ENCODE measurements at regions not wholly inside any gene's neighbourhood (a gene's known extent, or its start where the extent isn't known, plus 50 kb on each side); places are given as distances from the start of the nearest gene placed in this dataset.

DNA sequence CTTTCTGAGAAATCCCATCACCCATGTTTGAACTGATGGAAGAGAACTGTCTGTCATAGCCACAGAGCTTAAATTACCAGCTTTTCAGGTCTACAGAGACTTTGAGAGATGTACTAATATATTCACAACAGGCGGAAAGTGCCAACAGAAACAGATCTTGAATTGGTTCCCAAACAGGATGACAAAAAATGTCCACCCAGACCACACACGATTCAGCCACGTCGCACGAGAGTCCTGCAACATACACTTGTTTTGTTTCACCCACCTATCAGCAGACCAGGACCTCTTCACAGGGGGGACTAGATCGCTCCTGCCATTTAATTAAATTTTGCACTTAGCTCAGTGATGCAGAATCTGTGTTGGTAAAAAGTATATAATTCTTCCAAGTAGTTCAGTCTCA lies 187.1 kb upstream of the CEP162 start:
- DNase-seq: no peak

DNA sequence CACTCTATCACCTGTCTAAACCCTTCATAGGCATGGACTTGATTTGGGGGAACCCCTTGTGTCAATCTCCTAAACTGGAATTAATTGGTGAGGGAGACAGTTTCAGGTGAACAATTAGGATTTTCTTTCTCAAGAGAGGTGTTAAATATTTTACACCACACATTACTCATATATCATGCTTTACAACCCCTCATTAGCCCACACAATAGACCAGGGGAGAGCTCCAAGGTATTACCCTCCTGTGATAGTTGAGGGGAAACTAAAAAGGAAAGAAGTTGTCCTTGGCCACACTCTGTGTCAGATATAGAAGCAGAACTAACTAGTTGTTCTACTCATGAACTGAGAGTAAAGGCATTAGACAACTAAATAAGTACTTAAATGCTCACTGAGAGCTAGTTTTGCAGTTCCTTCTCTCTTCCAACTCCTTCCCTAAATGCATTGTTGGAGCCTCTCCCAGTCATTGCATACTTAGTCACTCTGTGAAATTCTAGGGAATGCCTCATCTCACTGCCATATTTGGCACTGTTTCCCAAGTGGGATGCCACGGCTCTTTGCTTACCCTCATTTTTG lies 183.7 kb upstream of the CEP162 start:
- DNase-seq: peak; percentile 57

DNA sequence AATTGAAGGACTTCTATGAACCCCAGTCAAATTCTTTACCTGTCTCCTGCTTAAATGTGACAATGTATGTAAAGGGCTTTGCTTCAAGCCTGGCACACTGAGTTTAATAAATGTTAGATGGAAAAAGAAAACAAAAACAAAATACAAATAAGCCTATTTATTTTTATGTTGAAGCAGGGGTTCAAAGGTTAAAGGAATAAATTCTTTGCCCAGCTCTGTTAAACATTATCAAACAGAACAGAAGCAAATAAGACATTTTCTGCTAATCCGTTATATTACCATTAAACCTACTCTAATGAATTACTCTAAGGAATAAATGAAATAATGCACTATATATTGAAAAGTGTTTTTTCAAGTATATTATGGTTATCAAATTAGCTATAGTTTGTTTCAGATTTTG lies 182.5 kb upstream of the CEP162 start:
- no peak for DNase-seq

DNA sequence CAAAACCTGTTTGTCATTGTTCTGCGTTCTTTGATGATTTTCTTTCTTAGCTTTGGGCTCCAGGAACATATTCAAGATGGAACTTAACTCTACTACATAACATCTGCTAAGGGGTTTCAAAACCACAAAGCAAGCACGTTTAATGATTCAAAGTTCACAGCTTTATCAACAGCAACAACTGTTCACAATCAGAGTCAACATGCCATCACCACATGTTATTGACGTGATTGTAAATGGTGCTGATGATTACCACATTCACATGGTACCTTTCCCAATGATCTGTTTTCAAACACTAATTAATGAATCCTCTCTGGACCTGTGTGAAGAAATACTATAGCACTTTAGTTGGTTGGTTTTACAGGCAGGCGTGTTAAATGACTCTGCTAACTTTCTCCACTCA lies 180.6 kb upstream of the CEP162 start:
- DNase-seq: no peak

DNA sequence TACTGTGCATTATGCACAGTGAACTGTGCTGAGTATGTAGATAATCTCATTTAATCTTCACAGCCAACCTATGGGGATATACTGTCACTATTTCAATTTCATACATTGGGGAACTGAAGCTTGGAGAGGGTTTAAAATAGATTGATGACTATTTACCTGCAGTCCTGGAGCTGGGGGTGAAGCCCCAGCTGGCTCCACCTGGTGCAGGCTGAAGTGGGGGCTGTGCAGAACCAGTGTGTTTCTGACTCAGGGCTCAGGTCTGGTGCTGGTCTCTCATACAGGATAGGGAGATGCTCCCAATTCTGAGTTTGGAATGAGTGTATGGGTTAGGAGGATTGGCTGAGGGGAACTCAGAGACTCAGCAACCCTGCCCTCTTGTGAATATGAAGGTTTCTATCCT lies 176.1 kb upstream of the CEP162 start:
- no peak for DNase-seq

DNA sequence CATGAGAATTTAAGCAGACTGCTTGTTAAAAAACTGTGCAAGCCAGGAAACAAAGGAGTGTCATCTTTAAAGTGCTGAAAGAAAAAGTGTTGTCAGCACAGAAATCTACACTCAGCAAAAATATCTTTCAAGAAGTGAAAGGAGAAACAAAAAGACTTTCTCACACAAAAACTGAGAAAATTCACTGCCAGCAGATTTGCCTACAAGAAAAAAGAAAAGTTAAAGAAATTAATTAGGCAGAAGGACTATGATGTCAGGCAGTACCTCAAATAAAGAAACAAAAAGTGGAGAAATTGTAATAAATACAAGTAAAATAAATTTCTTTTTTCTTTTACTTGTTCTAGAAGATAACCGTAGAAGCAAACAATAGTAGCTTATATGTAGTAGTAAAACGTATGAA lies 171.6 kb upstream of the CEP162 start:
- DNase-seq: no peak

DNA sequence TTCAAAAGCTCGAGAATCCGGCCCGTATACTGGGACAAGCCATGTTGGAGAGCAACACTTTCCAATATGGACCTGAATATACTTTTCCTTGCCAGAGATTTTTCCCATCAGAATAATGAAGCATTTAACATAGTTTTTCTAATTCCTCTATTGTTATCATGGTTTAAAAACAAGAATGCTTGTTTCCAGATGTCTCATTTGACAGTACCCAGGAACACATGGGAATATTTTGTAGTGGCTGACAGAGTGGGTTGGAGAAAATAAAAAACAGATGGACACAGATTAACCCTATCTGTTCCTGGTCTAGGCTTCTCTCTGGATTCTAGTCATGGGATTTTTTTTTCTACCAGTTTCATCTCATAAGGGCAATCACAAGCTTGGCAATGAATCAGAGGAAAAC lies 164.8 kb upstream of the CEP162 start:
- DNase-seq: no peak

DNA sequence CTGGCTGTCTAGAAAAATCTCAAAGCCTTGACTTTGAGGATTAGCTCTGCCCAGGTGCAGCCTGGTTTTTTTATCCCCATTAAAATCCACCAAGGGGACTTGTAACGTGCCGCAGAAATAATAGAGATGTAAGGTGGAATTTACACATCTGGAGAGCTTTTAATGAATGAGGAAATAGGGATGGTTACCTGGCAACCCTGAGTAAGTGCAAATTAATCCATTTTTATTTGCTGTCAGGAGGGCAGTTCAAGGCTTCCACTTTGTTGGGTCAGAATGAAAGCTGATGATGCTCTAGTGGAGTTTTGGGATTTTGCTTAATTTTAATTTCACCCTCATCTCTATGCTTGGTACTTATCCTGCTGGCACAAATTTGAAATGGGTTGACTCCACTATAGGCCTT lies 163.4 kb upstream of the CEP162 start:
- DNase-seq: no peak

DNA sequence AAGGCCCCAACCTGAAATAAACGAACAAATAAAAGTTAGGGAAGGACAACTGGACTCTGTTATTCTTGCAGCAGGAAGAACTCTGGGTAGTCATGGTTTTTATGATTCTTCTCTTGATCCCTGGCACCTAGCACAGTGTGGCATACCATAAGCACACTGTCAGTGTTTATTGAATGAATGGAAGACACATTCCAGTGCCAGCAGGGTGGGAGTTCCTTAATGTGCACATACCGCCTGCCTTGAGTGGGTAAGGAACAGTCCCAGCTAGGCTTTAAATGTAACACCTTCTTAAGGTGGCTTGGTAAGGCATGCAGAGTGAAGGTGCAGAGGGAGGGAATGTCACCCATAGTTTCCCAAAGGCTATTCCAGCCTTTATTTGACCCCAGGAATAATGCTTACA lies 162.9 kb upstream of the CEP162 start:
- no peak for DNase-seq

DNA sequence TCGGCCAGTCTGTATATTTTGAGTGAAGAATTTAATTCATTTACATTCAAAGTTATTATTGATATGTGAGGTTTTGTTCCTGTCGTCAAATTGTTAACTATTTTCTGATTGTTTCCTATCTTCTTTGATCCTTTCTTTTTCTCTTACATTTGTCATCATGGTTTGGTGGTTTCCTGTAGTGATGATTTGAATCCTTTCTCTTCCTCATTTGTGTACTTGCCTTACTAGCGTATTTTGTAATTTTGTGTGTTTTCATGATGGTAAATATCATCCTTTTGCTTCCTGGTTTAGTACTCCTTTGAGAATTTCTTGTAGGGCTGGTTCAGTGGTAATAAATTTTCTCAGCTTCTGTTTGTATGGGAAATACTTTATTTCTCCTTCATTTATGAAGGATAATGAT lies 151.7 kb upstream of the CEP162 start:
- DNase-seq: no peak

DNA sequence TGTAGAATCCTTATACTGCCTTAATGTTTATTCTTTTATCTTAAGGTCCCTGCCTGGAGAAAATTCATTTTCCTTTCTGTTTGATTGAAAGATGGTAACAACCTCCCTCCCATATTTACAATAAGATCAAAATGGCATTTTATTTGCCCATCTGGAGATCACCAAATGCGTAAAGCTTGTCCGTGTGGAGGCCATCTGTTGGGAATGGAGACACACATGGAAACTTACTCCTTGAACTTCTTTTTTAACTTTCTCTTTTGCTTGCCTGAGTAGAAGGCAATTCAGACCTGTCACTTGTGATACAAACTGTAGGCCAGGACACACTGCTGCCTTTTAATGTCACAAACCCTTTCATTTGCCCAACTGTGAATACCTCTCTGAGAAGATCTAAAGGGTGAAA lies 144.8 kb upstream of the CEP162 start:
- no peak for DNase-seq

DNA sequence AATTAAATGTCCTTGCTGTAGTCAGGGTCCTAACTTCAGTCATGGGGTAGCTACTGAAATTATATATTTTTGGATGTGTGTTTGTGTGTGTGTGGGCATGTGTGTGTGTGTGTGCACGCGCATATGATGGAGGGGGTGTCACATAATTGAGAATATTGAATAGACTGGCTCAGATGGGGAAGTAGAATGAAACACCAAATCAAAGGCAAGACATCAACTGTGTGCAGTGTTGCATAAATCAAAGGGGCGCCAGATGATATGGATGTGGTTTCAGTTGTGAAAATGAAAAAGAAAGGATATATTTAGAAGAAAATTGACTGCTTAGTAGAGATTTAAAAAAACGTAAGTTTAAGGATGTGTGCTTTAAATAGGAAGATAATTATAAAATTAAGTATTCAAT lies 144.2 kb upstream of the CEP162 start:
- no peak for DNase-seq

DNA sequence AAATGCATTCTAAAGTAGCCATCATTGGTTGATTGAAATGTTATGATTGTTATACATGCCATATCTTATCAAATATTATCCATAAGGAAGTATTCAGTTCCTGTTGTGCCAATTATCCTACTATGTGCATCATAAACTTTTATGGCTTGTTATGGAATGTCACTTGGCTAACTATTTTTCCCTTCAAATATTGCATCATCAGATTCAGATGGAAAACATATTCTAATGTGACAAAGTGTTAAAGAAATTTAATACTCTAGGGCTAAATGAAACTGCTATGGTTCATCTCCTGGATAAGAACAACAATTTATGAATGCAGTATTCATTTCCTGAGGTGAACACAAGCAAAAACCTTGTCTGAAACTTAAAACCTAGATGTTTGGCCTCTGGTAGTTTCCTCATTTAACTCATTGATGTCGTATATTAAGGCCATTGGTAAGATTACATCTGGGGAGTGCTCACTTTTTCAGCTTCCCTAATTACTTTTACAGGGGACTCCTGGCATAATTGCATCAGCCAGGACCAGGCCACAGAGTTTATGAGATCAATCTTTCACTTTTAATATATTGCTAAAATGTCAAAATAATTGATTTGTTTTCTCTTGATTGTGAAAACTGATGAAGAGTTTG lies 134.9 kb upstream of the CEP162 start:
- DNase-seq: no peak

DNA sequence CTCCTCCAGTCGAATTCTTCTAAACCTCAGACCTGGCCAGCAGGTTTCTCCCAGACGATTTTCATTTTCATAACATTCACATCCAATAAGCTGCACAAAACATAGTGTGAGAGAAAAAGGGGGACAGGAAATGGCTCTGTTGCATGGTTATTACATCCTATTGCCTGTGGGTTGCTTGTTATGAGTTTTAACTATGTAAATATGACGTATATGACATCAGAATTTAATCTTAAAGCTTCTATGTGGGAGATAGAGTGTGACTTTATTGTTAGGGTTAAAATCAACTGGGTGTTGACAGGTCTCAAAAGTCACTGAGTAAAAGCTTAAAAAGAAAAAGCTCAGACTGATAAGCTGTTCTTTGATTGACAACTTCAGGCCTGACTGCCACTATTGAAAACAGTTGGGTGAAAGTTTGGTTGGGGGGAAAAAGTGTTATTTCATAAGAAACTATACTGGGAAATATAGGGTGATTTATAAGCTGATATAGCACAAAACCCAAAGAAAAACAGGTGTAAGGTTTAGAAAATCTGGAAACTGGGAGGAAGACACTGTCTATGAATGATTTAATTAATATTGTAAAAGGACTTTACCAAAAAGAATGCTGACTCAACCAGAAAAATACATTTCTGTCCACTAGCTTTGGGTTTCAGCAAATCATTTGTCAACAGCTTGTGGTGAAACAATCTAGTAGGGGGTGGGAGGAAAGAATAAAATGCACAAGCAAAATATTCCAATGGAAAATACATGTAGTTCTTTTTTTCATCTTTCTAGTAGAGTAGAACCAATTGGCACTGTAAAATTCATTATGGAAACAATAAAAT lies 134.1 kb upstream of the CEP162 start:
- DNase-seq: no peak

DNA sequence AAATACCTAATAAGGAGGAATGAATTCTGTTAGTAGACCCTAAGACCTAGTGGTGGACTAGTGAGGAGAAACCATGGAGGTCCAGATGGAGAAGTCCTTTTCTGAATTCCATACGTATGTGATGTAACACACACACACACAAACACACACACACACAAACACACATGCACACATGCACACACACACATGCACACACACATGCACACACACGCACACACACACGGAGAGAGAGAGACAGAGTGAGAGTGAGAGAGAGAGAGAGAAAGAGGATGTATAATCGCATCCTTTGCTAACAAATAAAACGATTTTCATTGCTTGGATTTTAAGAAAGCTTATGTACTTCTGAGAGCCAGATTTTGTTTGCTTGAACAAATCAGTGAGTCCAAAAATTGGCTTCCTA lies 132.6 kb upstream of the CEP162 start:
- DNase-seq: no peak

DNA sequence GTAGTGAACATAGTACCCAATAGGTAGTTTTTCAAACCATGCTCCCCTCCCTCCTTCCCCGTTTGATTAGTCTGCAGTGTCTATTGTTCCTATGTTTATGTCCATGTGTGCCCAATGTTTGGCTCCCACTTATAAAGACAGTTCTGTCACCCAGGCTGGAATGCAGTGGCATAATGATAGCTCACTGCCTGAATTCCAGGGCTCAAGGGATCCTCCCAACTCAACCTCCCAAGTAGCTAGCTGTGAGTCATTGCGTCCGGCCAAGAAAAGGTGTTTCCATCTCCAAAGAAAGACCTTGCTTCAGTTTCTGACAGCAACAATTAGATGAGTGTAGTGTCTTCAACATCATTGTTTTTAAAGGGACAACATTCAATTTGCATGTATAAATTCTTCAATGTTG lies 131.1 kb upstream of the CEP162 start:
- DNase-seq: no peak

DNA sequence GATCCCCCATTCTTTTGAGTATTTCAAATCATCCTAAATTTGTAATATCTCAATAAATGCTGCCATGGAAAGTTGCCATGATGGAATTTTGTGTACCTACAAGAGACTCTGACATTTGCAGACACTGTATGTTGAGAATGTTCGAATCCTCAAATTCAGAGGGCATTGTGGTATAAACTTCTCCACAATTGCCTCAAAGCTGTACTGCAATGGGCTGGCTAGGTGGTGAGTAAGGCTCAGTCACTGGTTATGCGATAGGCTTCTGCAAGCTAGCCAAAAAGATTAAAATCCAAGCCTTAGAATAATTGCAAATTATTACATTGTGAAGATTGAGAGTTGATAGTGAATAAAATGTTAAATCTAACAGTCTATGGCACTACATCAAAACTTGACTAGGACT lies 130.2 kb upstream of the CEP162 start:
- DNase-seq: no peak

DNA sequence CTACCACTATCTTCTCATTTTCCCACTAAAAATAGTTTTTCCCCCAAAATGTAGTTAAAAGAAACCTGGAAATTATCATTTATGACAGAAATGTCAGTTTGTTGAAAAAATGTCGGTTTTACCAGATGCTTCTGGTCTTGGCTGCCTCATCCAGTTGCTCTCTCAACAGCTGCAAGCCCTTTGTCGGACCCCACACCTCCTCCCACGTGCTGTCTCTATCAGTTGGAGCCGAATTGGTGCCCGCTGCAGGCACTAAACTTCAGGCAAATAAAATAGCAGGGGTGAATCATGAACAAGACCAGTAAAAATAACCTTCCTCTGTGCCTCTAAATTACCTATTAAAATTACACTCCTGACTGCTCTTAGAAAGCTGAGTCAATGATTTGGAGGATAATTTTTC lies 129.5 kb upstream of the CEP162 start:
- DNase-seq: no peak

DNA sequence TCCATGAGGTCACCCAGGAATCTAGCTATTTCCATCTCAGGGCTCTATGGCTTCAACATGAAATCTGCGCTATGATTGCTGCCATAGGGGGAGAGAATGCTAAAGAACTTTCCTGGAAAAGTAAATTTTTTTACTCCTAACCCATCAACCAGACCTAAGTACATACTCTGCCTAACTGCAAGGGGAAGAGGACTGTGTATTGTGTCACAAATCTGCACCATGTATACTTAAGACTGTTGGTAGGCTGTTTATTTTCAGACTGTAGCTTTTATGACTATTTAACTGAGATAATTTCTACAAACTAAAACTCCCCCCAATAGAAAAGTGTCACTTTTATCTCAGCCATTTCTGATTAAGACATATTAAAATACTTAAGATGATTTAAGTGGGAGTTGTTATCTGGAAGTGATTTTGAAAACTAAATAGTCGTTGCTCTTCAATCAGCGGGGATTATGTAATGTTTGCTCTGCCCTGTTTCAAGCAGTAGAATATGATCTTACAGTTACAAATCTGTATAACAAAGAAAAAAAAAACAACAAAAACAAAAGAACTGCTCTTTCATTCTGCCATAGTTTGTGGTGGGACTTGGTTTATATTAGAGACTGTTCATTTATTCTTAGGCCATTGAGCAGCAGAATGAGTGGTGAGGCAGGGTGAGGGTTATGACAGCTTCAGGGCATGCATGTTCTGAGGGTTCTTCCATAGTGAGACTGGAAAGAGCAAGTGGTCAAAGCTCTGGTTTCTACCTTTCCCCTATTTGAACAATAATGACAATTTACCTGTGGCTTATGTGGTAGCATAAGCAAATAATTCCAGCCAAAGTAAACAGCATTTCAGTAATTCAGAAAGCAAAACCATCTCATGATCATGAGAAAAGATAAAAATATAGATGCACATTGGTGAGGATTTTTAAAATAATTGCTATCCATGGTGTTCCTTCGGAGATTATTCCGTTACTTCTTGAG lies 126.3 kb upstream of the CEP162 start:
- no peak for DNase-seq

DNA sequence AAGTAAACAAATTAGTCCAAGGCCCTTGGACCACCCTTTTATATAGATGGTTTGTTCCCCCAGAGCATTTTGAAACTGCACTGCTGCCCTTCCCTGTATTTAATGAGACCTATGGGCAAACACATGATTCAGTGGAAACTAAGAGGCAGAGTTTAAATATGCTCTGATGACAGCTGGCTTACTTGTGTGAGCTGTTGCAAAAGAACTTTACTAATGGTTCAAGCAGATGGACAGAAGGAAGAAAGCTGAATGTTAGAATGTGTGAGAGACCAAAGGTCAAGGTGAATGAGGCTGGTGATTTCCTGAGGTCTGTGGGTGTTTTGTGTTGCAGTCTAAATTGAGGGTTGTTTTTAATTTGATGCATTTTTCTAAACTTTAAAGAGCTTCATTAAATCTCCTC lies 123.0 kb upstream of the CEP162 start:
- DNase-seq: no peak

DNA sequence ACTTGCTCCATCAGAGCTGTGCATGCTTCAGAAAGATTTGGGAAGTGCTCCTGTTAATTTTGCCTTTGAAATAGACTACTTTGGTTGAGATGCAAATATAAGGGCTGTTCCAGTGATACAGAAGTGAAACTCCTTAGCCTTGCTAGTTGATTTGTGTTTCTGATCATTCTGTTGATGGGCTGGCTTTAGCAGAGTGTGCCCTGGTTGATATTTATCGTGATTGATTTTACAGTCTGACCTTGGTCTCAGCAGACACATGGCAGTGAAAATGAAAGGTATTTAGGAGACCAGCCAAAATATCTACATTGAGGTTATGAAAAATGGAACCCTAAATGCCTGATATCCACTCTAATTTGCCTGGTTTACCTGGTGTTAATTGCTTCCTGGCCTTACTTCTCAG lies 122.1 kb upstream of the CEP162 start:
- DNase-seq: no peak

DNA sequence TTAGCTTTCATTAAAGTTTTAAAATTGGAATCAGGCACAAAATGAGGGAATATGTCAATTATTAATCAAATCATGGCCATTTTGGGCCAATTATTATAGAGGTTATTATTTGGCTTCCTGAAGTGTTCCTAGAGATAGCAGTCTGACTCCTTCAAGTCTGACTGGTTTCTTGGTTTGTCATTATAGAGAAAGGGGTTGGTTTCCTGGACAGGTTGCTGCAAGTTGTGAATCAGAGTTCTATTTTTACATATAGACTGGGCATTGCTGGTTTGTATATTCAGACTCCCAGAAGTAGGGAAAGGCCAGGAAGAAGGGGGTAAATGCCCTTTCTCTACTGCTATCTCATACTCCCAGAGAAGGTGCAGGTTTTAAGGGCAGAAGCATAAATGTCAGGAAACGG lies 121.4 kb upstream of the CEP162 start:
- DNase-seq: no peak

DNA sequence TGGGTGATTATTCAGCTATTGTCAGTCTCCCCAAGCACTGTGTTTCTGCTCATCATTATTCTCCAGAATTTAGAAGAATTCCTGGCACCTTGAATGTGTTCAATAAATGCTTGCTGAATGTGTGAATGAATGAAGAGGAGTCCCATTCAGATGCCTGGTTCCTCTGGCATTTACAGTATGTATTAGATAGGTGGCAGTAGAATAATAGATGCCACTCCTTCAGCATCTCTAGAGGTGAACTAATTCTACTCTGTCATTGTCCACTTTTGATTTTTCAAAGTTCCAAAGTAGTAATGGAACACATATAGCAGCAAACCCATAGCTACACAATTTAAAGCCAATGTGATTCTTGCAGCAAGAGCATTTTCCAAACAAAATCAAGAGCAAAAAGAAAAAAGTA lies 118.9 kb upstream of the CEP162 start:
- no peak for DNase-seq

All from NCI-H2081 treated with DMSO at 0.1 percent for 48 hours (cell line).